HG03108 (cell line): ENCODE measurements at regions not wholly inside any gene's neighbourhood (a gene's known extent, or its start where the extent isn't known, plus 50 kb on each side); places are given as distances from the start of the nearest gene placed in this dataset.
A peak's percentile ranks its signal among the peaks of the same experiment; 100 is the strongest.
"Not testable (repeated sequence)": the region's sequence is repeated elsewhere in the genome, so short reads cannot be mapped to it uniquely, and the experiment has no call there.

Experiments
- ATAC-seq: cut with Tn5 transposase; IDR thresholded peaks from one replicate; pipeline ENCODE4 v1.9.1; 2021; ENCODE audit warnings: moderate library complexity; ENCODE audit not compliant: unreplicated experiment

GRCh38 chr14:71552809-71553208 lies 379.4 kb upstream of the RGS6 start:
- no peak for ATAC-seq

GRCh38 chr14:71553779-71554178 lies 378.4 kb upstream of the RGS6 start:
- no peak for ATAC-seq

GRCh38 chr14:71554323-71554722 lies 377.9 kb upstream of the RGS6 start:
- no peak for ATAC-seq

- ATAC-seq = peak; percentile 15
Observed at GRCh38 chr14:71554959-71555612, 377.1 kb upstream of the RGS6 start.

GRCh38 chr14:71555654-71556559 lies 376.3 kb upstream of the RGS6 start:
- ATAC-seq = peak; percentile 76

GRCh38 chr14:71556730-71557129 lies 375.5 kb upstream of the RGS6 start:
- ATAC-seq = no peak

- no peak for ATAC-seq
Observed at GRCh38 chr14:71557351-71557750, 374.9 kb upstream of the RGS6 start.

GRCh38 chr14:71558943-71559342 lies 373.3 kb upstream of the RGS6 start:
- ATAC-seq = not testable (repeated sequence)

GRCh38 chr14:71560751-71561150 lies 371.5 kb upstream of the RGS6 start:
- ATAC-seq = no peak

GRCh38 chr14:71563492-71564153 lies 368.6 kb upstream of the RGS6 start:
- ATAC-seq = peak; percentile 36

- peak; percentile 86 for ATAC-seq
Observed at GRCh38 chr14:71566276-71566675, 366.0 kb upstream of the RGS6 start.

GRCh38 chr14:71567499-71568133 lies 364.6 kb upstream of the RGS6 start:
- ATAC-seq = not testable (repeated sequence)

- ATAC-seq = no peak
Observed at GRCh38 chr14:71574976-71575375, 357.3 kb upstream of the RGS6 start.

- ATAC-seq = no peak
Observed at GRCh38 chr14:71576472-71576871, 355.8 kb upstream of the RGS6 start.

- ATAC-seq = no peak
Observed at GRCh38 chr14:71579331-71579730, 352.9 kb upstream of the RGS6 start.

GRCh38 chr14:71582705-71583104 lies 349.5 kb upstream of the RGS6 start:
- ATAC-seq = no peak

GRCh38 chr14:71583194-71583593 lies 349.0 kb upstream of the RGS6 start:
- no peak for ATAC-seq

GRCh38 chr14:71583705-71584104 lies 348.5 kb upstream of the RGS6 start:
- no peak for ATAC-seq

- ATAC-seq = no peak
Observed at GRCh38 chr14:71585361-71585760, 346.9 kb upstream of the RGS6 start.

- ATAC-seq = no peak
Observed at GRCh38 chr14:71586131-71586897, 345.9 kb upstream of the RGS6 start.
